GM21529 (cell line): ENCODE measurements at regions not wholly inside any gene's neighbourhood (a gene's known extent, or its start where the extent isn't known, plus 50 kb on each side); places are given as distances from the start of the nearest gene placed in this dataset.
A peak's percentile ranks its signal among the peaks of the same experiment; 100 is the strongest.

Source experiments
- ATAC-seq: cut with Tn5 transposase; IDR thresholded peaks from one replicate; pipeline ENCODE4 v1.9.1; 2021; ENCODE audit not compliant: unreplicated experiment

DNA sequence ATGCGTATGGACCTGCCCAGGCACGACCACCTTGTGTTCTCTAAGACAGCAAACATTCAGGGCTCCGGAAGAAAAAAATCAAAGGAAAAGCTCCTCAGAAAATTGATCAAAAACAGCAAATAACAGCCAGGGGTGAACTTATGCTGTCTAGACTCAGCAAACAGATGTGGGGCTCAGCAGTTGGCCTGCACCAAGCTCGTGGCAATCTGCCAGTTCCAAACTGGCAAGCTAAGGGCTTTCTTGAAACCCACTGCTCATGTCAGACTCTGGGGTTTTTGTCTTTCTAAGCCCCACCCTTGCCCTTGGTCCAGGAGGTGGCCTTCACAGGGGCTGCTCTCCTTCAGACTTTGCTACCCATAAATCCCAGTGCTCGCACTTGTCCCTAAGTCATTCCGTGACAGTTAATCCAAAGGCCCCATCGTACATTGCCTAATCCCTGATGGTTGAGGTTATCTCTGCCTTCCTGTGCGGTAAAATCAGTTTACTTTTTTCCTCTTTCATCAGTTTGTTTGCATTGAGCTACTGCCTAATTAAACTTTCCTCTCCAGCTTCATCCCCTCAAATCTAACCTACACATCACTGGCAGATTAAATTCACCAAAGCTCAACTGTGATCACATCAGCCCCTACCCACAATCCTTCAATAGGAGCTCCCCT lies 408.0 kb downstream of the LRATD1 start:
- no peak for ATAC-seq

DNA sequence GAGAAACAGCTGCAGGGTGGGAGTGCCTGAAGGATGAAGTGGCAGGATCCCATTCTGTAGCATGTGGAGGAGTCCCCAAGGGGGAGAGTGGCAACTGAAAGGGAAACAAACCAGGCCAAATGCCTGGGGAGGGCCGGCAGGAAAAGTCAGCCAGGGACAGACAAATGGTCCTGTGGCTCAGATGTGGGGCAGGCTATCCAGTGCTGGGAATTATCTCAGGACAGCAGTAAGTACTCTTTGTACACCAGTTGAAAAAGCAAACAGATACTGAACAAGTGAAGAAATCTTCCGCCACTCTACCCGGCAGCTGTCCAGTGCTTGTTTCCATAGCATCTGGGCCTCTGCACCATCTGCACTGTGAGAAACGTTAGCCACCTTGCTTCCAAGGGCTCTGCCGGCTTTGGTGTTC lies 408.9 kb downstream of the LRATD1 start:
- no peak for ATAC-seq

DNA sequence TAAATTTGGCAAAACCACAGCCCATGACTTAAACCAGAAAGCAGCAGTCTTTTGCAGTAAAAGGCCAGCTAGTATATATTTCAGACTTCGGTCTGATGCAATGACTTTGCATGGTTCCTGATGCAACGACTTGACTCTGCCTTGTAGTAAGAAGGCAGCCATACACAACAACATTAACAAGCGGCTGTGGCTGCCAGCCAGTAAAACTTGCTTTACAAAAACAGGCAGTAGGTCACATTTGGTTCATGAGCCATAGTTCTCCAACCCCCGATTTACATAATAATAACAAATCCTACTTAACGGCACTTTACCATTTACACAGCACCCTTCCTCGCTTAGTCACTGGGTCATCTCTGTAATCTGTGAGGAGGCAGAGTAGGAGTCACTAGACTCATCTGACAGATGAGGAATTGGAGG lies 410.3 kb downstream of the LRATD1 start:
- no peak for ATAC-seq

DNA sequence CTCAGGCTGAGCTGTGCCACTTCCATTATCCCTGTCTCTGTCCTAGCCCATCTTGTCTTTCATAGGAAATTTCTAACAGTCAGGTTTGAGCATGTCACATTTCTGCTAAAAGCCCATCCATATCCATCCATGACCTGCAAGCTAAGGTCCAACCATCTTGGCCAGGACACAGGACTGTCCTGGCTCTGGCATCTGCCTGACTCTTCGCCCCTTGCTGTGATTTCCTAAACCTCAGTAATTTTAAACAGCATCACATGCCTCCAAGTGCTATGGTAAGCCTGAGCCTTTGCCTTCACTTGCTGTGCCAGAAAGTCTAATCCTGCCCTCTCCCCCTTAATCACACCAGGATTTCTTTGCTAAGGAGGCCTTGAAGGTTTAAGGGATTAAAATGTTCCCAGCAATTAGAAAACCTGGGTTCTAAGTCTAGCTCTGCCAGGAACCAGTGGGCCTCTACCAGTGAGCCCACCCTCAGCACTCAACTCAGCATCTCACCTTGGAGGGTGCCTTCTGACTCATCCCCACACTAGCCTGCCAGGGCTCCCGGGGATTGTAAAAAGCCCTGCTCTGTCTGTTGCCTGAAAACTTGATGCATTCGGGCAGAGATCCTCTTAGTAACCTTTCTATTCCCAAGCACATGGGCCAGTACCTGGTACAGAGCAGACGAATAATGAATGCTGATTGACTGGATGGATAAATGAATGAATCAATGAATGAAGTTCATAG lies 411.0 kb downstream of the LRATD1 start:
- no peak for ATAC-seq

DNA sequence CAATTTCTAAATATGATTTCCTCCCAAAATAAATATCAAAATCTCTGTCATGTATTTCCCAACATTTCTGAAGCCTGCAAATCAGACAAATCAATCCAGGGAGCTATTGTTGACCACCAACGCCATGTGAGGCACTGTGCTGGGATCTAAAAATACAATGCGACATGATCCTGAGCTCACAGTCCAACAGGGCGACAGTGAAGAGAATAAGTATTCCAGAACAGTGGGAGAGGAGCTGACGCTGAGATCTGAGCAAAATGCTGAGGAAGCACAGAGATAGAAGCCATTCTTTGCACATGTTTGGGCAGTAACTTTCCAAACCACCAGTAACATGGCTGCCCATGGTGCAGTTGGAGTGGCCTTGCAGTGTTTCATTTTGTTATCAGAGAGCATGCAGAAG lies 412.5 kb downstream of the LRATD1 start:
- ATAC-seq: no peak

DNA sequence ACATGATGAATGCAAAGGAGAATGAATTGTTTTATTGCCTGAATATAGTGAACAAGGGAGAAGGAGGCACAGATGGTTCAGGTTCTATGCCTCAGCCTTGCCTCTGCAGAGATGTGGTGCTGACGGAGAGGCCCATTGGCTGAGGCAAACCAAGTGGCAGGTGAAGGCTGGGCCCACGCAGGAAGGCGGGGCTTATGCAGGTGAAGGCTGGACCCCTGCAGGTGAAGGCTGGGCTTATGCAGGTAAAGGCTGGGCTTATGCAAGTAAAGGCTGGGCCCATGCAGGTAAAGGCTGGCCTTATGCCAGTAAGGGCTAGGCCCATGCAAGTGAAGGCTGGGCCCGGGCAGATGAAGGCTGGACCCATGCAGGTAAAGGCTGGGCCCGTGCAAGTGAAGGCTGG lies 414.7 kb downstream of the LRATD1 start:
- ATAC-seq: no peak

DNA sequence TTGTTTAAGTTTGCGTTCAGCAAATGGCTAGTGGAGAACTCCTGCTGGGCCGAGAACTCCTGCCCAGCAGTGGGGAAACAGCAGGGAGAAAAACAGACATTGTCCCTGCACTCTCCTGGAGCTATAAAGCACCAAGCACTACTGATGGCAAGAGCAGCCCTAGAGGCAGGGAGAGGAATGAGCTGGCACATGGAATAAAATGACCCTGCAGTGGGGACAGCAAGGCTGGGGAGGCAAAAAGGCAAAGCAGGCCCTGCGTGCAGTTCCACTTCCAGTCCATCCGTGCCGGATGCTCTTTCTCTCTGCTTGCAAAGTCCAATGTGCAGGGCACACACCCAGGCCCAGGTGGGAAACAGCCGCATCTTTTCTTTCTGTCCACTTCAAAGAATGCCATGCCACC lies 415.5 kb downstream of the LRATD1 start:
- no peak for ATAC-seq

DNA sequence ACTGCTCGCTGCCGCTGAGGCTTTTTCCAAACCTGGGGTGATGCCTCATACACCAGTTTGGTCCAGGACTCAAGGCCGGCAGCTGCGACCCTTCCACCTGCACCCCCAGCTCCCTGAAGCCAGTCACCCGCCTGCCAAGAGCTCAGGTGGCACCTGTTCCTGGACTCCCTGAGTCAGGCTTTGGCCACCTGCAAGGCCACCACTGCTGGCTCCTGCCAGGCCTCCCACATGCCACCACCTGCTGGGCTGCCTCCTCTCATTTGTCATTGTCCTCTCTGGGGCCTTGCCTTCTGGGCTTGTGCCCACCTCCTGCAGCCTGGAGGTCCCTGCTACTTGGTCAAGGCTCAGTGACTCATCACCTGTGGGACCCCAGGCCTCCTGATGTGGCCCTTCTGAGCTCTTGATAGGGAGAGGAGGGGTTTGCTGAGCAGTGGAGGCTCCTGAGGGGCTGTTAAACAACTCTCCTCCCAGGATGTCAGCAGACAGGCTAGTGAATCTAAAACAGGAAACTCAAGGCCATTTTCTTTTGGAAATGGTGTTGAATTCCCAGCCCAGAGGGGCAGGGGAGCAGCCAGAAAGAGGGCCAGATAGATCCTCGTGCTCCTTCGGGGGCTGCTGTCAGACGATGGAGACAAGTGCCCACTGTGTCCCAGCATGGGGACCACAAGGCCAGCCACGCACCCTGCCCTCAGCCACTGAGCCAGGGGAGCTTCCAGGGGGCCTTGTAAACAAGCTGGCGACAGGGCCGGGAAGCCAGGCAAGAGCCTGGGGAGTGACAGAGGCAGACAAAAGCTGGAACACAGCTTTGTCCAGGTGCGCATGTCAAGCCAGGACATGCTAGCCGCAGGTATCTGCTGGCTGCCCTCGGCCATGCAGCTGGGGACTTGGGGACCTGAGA lies 416.8 kb downstream of the LRATD1 start:
- ATAC-seq: no peak

DNA sequence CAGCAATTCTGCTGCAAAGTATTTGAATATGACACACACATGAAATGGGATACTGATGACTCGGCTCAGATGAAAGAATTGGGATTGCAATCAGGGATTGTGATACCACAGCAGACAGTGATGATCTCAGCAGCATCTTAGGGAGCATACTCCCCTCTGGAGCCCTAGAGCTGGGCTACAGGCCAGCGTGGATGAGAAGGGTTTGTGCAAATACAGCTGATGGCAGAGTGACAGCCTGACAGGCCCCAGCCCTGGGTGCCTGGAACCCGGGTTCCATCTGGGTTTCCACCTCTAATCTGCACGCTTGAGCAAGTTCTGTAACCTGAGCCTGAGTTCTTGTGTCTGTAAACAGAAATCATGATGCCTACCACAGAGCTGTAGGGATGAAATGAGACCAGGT lies 418.0 kb downstream of the LRATD1 start:
- no peak for ATAC-seq

DNA sequence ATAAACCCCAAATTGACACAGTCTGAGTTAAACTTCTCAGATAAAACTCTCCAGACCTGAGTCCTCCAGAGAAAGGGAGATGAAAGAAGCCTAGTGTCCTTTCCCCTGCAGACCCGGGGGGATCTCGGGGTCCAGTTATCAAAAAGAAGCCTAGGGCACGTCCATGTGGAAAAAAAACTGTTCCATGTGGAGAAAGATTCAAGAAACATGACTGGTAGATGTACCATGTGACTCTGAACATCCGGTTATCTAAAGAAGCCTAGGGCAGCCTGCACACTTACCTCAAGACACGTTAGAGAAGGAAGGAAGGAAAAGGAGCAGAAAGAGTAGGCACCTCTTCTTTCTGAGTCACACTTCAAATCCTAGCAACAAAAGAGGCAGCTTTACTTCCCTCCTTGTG lies 421.0 kb downstream of the LRATD1 start:
- ATAC-seq: no peak

DNA sequence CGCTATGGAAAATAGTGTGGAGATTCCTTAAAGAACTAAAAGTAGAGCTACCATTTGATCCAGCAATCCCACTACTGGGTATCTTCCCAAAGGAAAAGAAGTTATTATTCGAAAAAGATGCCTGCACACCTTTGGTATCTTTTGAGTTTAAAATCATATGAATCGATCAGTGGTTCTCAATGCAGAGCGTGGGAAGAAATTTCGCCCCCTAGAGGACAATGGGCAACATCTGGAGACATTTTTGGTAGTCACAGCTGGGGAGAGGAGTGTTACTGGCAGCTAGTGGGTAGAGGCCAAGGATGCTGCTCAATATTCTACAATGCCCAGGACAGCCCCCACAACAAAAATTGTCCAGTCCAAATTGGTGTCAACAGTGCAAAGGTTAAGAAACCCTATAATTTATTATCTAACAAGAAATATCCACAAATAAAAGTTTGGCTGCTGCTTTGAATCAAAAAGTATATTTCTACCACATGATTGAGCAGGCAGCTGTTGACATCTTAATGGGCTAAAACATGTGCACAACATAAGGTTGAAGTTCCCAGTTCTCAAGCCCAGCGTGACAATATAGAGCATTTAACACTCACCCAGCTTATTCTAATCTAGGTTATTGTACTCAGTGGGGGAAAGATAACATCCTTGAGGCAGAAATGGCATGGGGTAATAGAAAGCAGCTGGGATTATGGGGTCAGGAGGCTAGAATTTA lies 425.7 kb downstream of the LRATD1 start:
- ATAC-seq: peak; percentile 80

DNA sequence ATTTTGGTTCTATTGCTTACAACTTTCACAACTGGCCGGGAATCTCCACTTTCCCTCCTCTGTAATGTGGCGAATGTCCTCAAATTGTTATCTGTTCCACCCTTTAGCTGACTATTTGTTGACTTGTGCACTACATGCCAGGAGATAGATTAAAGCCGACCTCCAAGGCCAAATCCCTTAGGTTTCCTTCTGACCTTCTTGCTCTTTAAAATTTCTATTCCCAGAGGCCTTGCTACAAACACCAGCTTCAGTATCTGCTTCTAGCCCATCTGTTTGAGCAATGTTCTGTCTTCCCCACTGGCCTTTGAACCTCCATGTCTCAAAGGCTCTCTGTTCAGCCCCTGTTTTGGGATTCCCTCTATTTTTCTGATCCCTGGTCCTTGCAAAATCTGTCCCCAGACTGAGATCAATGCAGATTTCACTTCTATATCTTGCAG lies 426.2 kb downstream of the LRATD1 start:
- no peak for ATAC-seq

DNA sequence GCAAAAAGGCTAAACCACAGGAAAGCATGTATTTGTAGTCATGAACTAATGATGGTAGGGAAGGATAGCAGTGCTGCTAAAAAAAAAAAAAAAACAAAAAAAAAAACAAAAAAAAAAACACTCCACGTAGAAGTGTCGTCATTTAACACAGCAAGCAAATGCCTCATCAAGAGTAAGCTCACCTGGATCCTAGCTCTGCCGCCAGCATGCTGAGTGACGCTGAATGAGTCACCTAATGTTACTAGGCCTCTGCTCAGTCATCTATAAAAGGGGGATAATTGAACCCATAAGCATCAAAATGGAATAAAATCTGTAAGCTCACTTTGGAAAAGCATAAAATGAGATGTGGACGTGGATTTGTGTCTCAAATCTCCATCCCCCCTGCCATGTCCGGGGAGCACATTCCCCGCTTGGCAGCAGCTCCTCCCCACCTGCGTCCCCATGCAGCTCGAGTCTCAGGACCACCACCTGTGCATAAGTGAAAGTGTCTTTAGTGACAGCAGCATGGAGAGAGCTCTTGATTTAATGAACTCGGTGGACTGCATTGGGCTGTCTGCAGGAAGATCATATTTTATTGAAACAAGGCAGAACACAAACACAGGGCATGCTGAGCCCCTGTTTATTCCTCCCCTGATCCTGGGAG lies 427.5 kb downstream of the LRATD1 start:
- no peak for ATAC-seq

DNA sequence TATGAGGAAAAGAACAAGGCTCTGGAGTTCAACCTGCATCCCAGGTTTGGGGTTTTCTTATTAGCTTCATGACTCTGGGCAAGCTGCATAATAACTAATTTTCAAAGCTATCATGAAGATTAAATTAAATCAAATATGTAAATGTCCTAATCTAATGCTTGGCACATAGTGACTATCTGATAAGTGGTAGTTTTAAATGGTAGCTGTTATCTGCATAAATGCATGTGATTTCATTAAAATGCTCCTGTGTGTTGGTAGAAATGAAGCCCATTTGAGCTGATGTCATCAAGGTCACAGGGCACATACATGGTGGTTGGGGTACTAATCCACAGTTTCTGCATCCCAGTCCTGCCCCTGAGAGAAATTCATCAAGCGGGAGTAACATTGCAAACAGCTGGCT lies 428.8 kb downstream of the LRATD1 start:
- no peak for ATAC-seq

DNA sequence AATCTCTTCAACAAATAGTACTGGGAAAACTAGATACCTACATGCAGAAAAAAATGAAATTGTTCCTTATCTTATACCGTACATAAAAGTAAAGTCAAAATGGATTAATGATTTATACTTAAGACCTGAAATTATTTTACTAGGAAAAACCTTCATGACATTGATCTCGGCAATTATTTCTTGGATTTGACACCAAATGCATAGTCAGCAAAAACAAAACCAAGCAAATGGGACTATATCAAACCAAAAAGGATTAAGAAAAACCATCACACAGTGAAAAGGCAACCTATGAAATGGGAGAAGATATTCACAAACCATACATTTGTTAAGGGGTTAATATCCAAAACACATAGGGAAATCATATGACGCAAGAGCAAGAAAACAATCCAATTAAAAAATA lies 433.6 kb downstream of the LRATD1 start:
- no peak for ATAC-seq

DNA sequence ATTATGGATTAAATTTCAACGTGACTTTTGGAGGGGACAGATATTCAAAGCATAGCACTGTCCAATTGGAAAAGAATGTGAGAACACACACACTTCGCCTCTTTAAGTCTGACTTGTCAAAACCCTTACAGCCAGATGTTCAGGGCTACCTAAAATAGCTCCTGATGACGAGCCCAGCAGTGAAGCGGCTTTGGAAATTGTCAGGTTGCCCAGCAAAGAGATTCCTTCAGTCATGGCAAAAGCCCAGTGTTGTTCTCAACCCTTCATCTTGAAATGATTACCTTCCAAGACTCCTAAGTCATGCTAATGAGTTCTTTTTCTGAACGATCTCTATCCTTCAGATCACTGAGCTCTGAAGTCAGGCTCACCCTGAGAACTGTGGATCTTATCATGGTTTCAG lies 436.6 kb downstream of the LRATD1 start:
- ATAC-seq: no peak

DNA sequence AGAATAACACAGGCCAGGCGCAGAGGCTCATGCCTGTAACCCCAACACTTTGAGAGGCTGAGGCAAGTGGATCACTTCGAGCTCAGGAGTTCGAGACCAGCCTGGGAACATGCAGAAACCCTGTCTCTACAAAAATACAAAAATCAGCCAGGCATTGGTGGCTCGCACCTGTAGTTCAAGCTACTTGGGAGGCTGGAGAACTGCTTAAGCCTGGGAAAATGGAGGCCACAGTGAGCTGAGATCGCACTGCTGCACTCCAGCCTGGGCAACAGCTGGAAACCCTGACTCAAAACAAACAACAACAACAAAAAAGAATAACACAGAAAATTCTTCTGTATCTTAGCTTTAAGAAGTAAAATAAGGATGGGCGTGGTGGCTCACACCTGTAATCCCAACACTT lies 440.3 kb downstream of the LRATD1 start:
- ATAC-seq: no peak

DNA sequence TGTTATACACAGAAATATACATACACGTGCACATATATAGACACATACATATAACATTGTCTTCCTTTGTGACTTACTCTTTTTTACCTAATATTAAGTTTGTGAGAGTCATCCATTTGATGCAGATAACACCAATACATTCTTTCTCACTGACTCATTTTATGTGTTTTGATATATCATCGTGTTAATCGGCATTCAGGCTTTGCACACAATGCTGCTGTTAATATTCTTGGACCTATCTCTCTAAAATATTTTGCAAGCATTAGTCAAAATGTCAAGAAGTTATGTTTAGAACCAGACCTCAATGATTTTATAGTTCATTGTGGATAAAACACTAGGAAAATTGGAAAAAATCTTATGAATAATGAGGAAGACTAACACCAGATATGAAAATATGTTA lies 441.1 kb downstream of the LRATD1 start:
- no peak for ATAC-seq

DNA sequence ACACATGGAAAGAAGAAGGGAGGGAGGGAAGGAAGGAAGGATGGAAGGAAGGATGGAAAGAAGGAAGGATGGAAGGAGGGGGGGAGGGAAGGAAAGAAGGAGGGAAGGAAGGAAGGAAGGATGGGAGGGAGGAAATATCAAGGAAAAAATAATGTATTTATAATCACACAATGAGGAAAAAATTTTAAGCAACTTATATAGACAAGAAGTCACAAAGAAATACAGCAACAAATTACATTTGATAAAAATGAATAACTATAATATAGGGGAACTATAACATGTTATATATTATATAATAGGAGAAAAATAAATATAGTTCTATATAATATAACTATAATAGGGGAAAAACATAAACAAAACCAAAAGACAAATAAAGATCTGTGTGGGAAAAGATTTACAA lies 441.8 kb downstream of the LRATD1 start:
- ATAC-seq: no peak

DNA sequence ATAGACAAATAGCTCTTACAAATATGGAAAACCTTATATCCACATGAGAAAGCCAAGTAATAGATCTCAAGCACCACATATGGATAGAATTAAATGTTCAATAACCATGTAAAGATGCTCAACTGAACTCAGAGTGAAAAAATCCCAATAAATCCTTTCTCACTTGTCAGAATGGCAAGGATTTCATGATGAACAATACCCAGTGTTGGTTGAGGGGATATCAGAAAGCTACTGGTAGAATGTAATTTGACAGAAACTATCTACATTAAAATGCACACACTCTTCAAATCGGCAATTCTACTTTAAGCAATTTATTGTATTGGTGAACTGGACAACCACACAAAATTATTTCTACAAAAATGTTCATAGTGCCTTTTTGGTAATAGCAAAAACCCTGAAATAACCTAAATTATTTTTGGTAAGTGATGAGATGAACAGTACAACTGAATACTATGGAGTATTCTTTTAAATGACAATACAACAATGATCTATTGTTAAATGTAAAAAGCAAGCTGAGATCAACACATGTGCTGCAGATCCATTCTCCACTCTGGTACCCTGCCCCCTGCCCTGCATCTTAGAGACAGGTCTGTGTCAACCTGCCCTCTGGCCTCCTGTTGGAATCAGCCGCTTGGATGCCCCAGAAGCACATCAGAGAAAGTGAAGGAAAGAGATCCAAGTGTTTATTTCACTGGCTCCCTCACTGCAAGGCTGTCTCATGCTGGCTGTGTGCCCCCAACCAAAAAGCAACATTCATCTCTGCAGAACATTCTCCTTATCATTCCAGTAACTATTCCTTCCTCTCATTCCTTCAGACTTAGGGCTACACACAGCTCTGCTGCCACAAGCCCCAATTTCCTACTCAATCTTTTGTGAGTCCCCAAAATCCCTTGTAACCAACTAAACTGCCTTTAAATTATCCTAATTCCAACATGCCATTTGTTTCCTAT lies 442.5 kb downstream of the LRATD1 start:
- no peak for ATAC-seq
